OCI-LY7 (cell line): ENCODE measurements at regions not wholly inside any gene's neighbourhood (a gene's known extent, or its start where the extent isn't known, plus 50 kb on each side); places are given as distances from the start of the nearest gene placed in this dataset.

ENCODE experiments used
- BruUV-seq: library from RNA; stranded (reverse); fragments of 400-500 nt; replicated peaks from 2 replicates; lab custom pipeline; 2021; lab: Mats Ljungman, UMichigan
- CTCF ChIA-PET: fragments of 300-600 bp; sonication (Branson Sonifier 250); formaldehyde crosslinking; loops from one replicate; lab custom pipeline; 2022; ENCODE audit warnings: antibody characterized with exemption; ENCODE audit not compliant: unreplicated experiment; lab: Charles Lee
- POLR2A ChIA-PET: fragments of 300-600 bp; sonication (Branson Sonifier 250); formaldehyde crosslinking; loops from one replicate; lab custom pipeline; 2022; ENCODE audit warnings: antibody characterized with exemption; lab: Charles Lee
- DNase-seq: peaks from one replicate; pipeline ENCODE4 v3.0.0-alpha.2; 2015; ENCODE audit warnings: low spot score
- H2AFZ ChIP-seq: fragments of 200-600 bp; sonication (generic), shearing (Covaris generic); 2 replicates; pipeline ENCODE4 v1.6.1; 2014; ENCODE audit warnings: mild to moderate bottlenecking, antibody characterized with exemption, low read length, moderate library complexity
- H3K27ac ChIP-seq: fragments of 200-600 bp; sonication (generic); 2 replicates; pipeline ENCODE4 v1.5.1; 2014; ENCODE audit warnings: mixed run types, low read depth, mild to moderate bottlenecking, moderate library complexity, low read length, inconsistent platforms; ENCODE audit not compliant: poor library complexity, severe bottlenecking
- H3K36me3 ChIP-seq: fragments of 200-600 bp; sonication (generic); 2 replicates; pipeline ENCODE4 v1.6.1; 2014; ENCODE audit warnings: mild to moderate bottlenecking, antibody characterized with exemption, low read length, moderate library complexity, mixed read lengths; ENCODE audit not compliant: insufficient read depth
- H3K4me1 ChIP-seq: fragments of 200-600 bp; sonication (generic); 2 replicates; pipeline ENCODE4 v1.5.1; 2014; ENCODE audit warnings: mild to moderate bottlenecking, low read length; ENCODE audit not compliant: insufficient read depth, poor library complexity, severe bottlenecking
- H3K4me2 ChIP-seq: fragments of 200-600 bp; sonication (generic); 2 replicates; pipeline ENCODE4 v1.6.1; 2014; ENCODE audit warnings: mild to moderate bottlenecking, low read length
- H3K4me3 ChIP-seq: fragments of 200-600 bp; sonication (generic); 2 replicates; pipeline ENCODE4 v1.5.1; 2014; ENCODE audit warnings: mild to moderate bottlenecking, low read depth, low read length; ENCODE audit not compliant: poor library complexity, severe bottlenecking
- H3K79me2 ChIP-seq: fragments of 200-600 bp; sonication (generic); 2 replicates; pipeline ENCODE4 v1.6.1; 2016; ENCODE audit warnings: low read depth, mild to moderate bottlenecking, low read length, moderate library complexity, mixed read lengths; ENCODE audit not compliant: insufficient read depth
- H3K9me2 ChIP-seq: fragments of 200-600 bp; sonication (generic); 2 replicates; pipeline ENCODE4 v1.6.1; 2016; ENCODE audit warnings: mild to moderate bottlenecking, low read length, mixed read lengths; ENCODE audit not compliant: insufficient read depth
- H3K9me3 ChIP-seq: fragments of 200-600 bp; sonication (generic); 2 replicates; pipeline ENCODE4 v1.6.1; 2014; ENCODE audit warnings: mild to moderate bottlenecking, mixed run types, low read length, mixed read lengths
- H4K20me1 ChIP-seq: fragments of 200-600 bp; sonication (generic); 2 replicates; pipeline ENCODE4 v1.6.1; 2014; ENCODE audit warnings: mild to moderate bottlenecking, antibody characterized with exemption, low read length, moderate library complexity, mixed read lengths; ENCODE audit not compliant: insufficient read depth
- EZH2phosphoT487 ChIP-seq: fragments of 200-600 bp; sonication (generic); IDR thresholded peaks from 2 replicates; pipeline ENCODE4 v1.6.1; 2018; ENCODE audit warnings: low read depth, borderline replicate concordance, mild to moderate bottlenecking, mixed run types, antibody characterized with exemption, low read length, moderate library complexity, mixed read lengths
- intact Hi-C: fragments of 100-400 bp; cut with micrococcal nuclease; formaldehyde crosslinking; loops from one replicate; pipeline ENCODE4 v1.10.0; 2022; ENCODE audit not compliant: unreplicated experiment
- TF ChIP-seq, protein P1 (sequence below): fragments of 200-600 bp; sonication (generic); conservative IDR thresholded peaks from 2 replicates; pipeline ENCODE4 v1.5.1; 2014; ENCODE audit warnings: mild to moderate bottlenecking, antibody characterized with exemption, low read length, moderate library complexity, mixed read lengths

- DNase-seq: no peak
- no peaks in the 10 kb centered on the region for H4K20me1 ChIP-seq
- H3K9me3 ChIP-seq: no peaks in the 10 kb centered on the region
- ChIA-PET CTCF (no interaction called here), POLR2A (no interaction called here)
- no peaks in the 10 kb centered on the region for H3K4me1 ChIP-seq
- no peak for TF ChIP-seq EZH2phosphoT487
- TF ChIP-seq, protein P1, sequence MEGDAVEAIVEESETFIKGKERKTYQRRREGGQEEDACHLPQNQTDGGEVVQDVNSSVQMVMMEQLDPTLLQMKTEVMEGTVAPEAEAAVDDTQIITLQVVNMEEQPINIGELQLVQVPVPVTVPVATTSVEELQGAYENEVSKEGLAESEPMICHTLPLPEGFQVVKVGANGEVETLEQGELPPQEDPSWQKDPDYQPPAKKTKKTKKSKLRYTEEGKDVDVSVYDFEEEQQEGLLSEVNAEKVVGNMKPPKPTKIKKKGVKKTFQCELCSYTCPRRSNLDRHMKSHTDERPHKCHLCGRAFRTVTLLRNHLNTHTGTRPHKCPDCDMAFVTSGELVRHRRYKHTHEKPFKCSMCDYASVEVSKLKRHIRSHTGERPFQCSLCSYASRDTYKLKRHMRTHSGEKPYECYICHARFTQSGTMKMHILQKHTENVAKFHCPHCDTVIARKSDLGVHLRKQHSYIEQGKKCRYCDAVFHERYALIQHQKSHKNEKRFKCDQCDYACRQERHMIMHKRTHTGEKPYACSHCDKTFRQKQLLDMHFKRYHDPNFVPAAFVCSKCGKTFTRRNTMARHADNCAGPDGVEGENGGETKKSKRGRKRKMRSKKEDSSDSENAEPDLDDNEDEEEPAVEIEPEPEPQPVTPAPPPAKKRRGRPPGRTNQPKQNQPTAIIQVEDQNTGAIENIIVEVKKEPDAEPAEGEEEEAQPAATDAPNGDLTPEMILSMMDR: no peak
- H3K27ac ChIP-seq: no peak overlapping the region
- no TSS peak for BruUV-seq
- no peaks in the 10 kb centered on the region for H3K9me2 ChIP-seq
- no peak overlapping the region for H3K4me3 ChIP-seq
- H3K79me2 ChIP-seq: no peaks in the 10 kb centered on the region
- no peaks in the 10 kb centered on the region for H3K36me3 ChIP-seq
- no peak overlapping the region for H2AFZ ChIP-seq
- H3K4me2 ChIP-seq: no peak overlapping the region
- intact Hi-C loops: no loop called here
Observed at GRCh38 chr10:83075016-83075814, 1064.1 kb upstream of the GHITM start.

DNA sequence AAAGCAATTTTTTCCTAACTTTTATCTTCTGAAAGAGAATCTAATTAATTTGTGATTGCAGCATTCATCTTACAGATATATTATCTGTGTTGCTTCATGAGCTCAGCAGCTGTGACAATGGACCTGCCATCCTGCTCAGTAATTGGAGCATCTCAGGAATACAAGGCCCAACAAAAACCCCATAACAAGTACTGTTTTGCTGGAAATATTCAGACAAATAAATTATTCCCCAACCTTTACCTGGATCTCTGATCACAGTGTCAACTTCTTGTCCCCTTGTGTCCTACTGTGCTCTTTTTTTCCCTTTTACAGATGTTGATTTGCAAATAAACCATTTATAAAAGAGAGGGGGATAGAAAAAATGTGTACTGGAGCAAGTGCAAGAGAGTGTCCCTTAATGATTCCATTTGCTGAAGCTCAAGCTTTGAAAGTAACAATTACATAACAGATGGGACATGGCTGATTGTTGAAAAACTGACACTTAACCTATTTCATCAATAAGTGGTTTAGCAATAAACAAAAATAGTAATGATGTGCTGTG lies 1063.4 kb upstream of the GHITM start:
- Histone ChIP-seq H3K27ac (no peak overlapping the region), H3K9me2 (no peaks in the 10 kb centered on the region), H3K36me3 (no peaks in the 10 kb centered on the region), H3K79me2 (no peaks in the 10 kb centered on the region), H4K20me1 (no peaks in the 10 kb centered on the region), H3K4me1 (no peaks in the 10 kb centered on the region), H3K4me3 (no peak overlapping the region), H2AFZ (no peak overlapping the region), H3K9me3 (no peaks in the 10 kb centered on the region), H3K4me2 (no peak overlapping the region)
- no TSS peak for BruUV-seq
- intact Hi-C loops: no loop called here
- no peak for DNase-seq
- ChIA-PET CTCF (no interaction called here), POLR2A (no interaction called here)
- TF ChIP-seq, protein P1: no peak

GRCh38 chr10:83076443-83076842 lies 1062.9 kb upstream of the GHITM start:
- H3K4me3 ChIP-seq: no peak overlapping the region
- no peaks in the 10 kb centered on the region for H3K4me1 ChIP-seq
- no peaks in the 10 kb centered on the region for H4K20me1 ChIP-seq
- DNase-seq: no peak
- no peak overlapping the region for H3K4me2 ChIP-seq
- no peaks in the 10 kb centered on the region for H3K79me2 ChIP-seq
- H3K36me3 ChIP-seq: no peaks in the 10 kb centered on the region
- ChIA-PET POLR2A (no interaction called here), CTCF (no interaction called here)
- no peak overlapping the region for H2AFZ ChIP-seq
- H3K9me2 ChIP-seq: no peaks in the 10 kb centered on the region
- no TSS peak for BruUV-seq
- TF ChIP-seq, protein P1: no peak
- no peak for TF ChIP-seq EZH2phosphoT487
- no peak overlapping the region for H3K27ac ChIP-seq
- intact Hi-C loops: no loop called here
- no peaks in the 10 kb centered on the region for H3K9me3 ChIP-seq
